Loucy (cell line): ENCODE measurements at regions not wholly inside any gene's neighbourhood (a gene's known extent, or its start where the extent isn't known, plus 50 kb on each side); places are given as distances from the start of the nearest gene placed in this dataset.

Experiments used
- H2AFZ ChIP-seq: fragments of 200-600 bp; sonication (generic); 2 replicates; pipeline ENCODE4 v1.6.0; 2016; ENCODE audit warnings: antibody characterized with exemption, mild to moderate bottlenecking, low read length, moderate library complexity
- H3F3A ChIP-seq: fragments of 200-600 bp; 2 replicates; pipeline ENCODE4 v1.6.0; 2016; ENCODE audit warnings: antibody characterized with exemption, low read depth, mild to moderate bottlenecking
- H3K27me3 ChIP-seq: fragments of 200-600 bp; sonication (generic); 2 replicates; pipeline ENCODE4 v1.6.1; 2014; ENCODE audit warnings: low read length, mild to moderate bottlenecking; ENCODE audit not compliant: insufficient read depth, poor library complexity, severe bottlenecking
- H3K36me3 ChIP-seq: fragments of 200-600 bp; sonication (generic); 2 replicates; pipeline ENCODE4 v1.6.1; 2016; ENCODE audit warnings: low read length; ENCODE audit not compliant: insufficient read depth
- H3K4me1 ChIP-seq: fragments of 200-600 bp; sonication (generic); 2 replicates; pipeline ENCODE4 v1.5.1; 2014; ENCODE audit warnings: low read length, mild to moderate bottlenecking; ENCODE audit not compliant: insufficient read depth, poor library complexity, severe bottlenecking
- H3K4me2 ChIP-seq: fragments of 200-600 bp; sonication (generic); 2 replicates; pipeline ENCODE4 v1.6.0; 2014; ENCODE audit warnings: antibody characterized with exemption, low read length, low read depth, mild to moderate bottlenecking; ENCODE audit not compliant: poor library complexity, severe bottlenecking
- H3K4me3 ChIP-seq: fragments of 200-600 bp; sonication (generic); 2 replicates; pipeline ENCODE4 v1.5.1; 2014; ENCODE audit warnings: low read length, mild to moderate bottlenecking, mixed read lengths; ENCODE audit not compliant: poor library complexity, severe bottlenecking
- H3K79me2 ChIP-seq: fragments of 200-600 bp; sonication (generic); 2 replicates; pipeline ENCODE4 v1.6.1; 2014; ENCODE audit warnings: low read length; ENCODE audit not compliant: insufficient read depth
- H3K9ac ChIP-seq: fragments of 200-600 bp; sonication (generic); 2 replicates; pipeline ENCODE4 v1.6.0; 2014; ENCODE audit warnings: mild to moderate bottlenecking, low read depth, low read length, moderate library complexity; ENCODE audit not compliant: poor library complexity, severe bottlenecking
- H3K9me2 ChIP-seq: fragments of 200-600 bp; sonication (generic); replicated peaks from 2 replicates; pipeline ENCODE4 v1.6.1; 2016; ENCODE audit warnings: low read depth, low read length, mixed read lengths
- H3K9me3 ChIP-seq: fragments of 200-600 bp; sonication (generic); 2 replicates; pipeline ENCODE4 v1.6.1; 2014; ENCODE audit warnings: mild to moderate bottlenecking, antibody characterized with exemption, low read length, low read depth; ENCODE audit not compliant: insufficient read depth
- H4K20me1 ChIP-seq: fragments of 200-600 bp; sonication (generic); 2 replicates; pipeline ENCODE4 v1.6.0; 2014; ENCODE audit warnings: antibody characterized with exemption, low read length, mild to moderate bottlenecking; ENCODE audit not compliant: insufficient read depth, poor library complexity, severe bottlenecking
- CTCF ChIP-seq: fragments of 200-600 bp; sonication (generic); conservative IDR thresholded peaks from 2 replicates; pipeline ENCODE4 v1.5.1; 2014; ENCODE audit warnings: mild to moderate bottlenecking, antibody characterized with exemption, low read length
- EZH2phosphoT487 ChIP-seq: fragments of 200-600 bp; IDR thresholded peaks from 2 replicates; pipeline ENCODE4 v1.6.1; 2018; ENCODE audit warnings: antibody characterized with exemption, mild to moderate bottlenecking, moderate library complexity, borderline replicate concordance

GRCh38 chr6:100322886-100323285 is 141.8 kb downstream of the SIM1 start:
- no peaks in the 10 kb centered on the region for H3K4me1 ChIP-seq
- H3K27me3 ChIP-seq: no peaks in the 10 kb centered on the region
- no peaks in the 10 kb centered on the region for H3F3A ChIP-seq
- no peaks in the 10 kb centered on the region for H4K20me1 ChIP-seq
- no peak overlapping the region for H3K9ac ChIP-seq
- no peak overlapping the region for H3K4me3 ChIP-seq
- no peak overlapping the region for H3K4me2 ChIP-seq
- TF ChIP-seq CTCF: no peak
- TF ChIP-seq EZH2phosphoT487: no peak
- H3K79me2 ChIP-seq: no peaks in the 10 kb centered on the region
- no peaks in the 10 kb centered on the region for H3K9me2 ChIP-seq
- H2AFZ ChIP-seq: no peak overlapping the region
- H3K36me3 ChIP-seq: no peaks in the 10 kb centered on the region
- no peaks in the 10 kb centered on the region for H3K9me3 ChIP-seq

- no peaks in the 10 kb centered on the region for H3K36me3 ChIP-seq
- TF ChIP-seq CTCF: no peak
- no peak for TF ChIP-seq EZH2phosphoT487
- no peaks in the 10 kb centered on the region for H3K4me1 ChIP-seq
- no peak overlapping the region for H3K4me2 ChIP-seq
- H4K20me1 ChIP-seq: no peaks in the 10 kb centered on the region
- no peaks in the 10 kb centered on the region for H3F3A ChIP-seq
- no peak overlapping the region for H3K9ac ChIP-seq
- no peaks in the 10 kb centered on the region for H3K9me2 ChIP-seq
- H2AFZ ChIP-seq: no peak overlapping the region
- H3K4me3 ChIP-seq: no peak overlapping the region
- no peaks in the 10 kb centered on the region for H3K9me3 ChIP-seq
- H3K79me2 ChIP-seq: no peaks in the 10 kb centered on the region
- no peaks in the 10 kb centered on the region for H3K27me3 ChIP-seq
Measured at GRCh38 chr6:100320686-100321085, 144.0 kb downstream of the SIM1 start.

- Histone ChIP-seq H3K27me3 (no peaks in the 10 kb centered on the region), H3K4me1 (no peaks in the 10 kb centered on the region), H3K4me2 (no peak overlapping the region), H2AFZ (no peak overlapping the region), H3F3A (no peaks in the 10 kb centered on the region), H3K9ac (no peak overlapping the region), H3K36me3 (no peaks in the 10 kb centered on the region), H3K9me3 (no peaks in the 10 kb centered on the region), H4K20me1 (no peaks in the 10 kb centered on the region), H3K4me3 (no peak overlapping the region), H3K79me2 (no peaks in the 10 kb centered on the region), H3K9me2 (no peaks in the 10 kb centered on the region)
- TF ChIP-seq CTCF: no peak
- TF ChIP-seq EZH2phosphoT487: no peak
Measured at GRCh38 chr6:100317031-100317430, 147.7 kb downstream of the SIM1 start.
